ENCODE measurements at regions not wholly inside any gene's neighbourhood (a gene's known extent, or its start where the extent isn't known, plus 50 kb on each side); places are given as distances from the start of the nearest gene placed in this dataset.
"Not testable (repeated sequence)": the region's sequence is repeated elsewhere in the genome, so short reads cannot be mapped to it uniquely, and the experiment has no call there.

DNA sequence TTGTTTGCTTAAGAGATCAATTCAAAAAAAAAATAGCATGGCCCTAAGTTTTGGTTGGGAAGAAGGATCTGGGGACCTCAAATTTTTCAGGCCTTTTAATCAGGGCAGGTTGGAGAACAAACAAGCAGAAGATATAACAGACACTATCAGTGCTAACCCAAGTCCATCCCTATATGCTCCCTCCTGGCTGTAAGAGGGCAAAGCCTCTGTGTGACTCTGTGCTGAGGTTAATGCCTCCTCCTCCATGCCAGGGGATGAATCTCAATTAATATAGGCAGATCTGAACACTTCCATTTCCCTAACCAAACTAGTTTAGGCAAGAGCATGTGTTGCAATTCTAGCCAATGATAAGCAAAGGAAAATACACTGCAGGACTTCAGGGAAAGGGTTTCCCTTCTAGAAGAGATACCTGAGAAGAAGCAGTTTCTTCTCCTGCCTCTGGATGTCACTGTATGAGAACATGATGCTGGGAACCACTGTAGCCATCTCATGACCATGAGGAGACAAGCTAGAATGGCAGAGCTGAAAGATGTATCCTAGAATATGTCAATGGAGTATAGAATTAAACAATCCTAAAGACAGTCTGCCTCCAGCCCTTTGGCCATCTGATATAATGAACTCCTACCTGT, 76.0 kb downstream of the CHD9NB start:
- DNase-seq (ENCODE audit: low spot score) = peak; percentile 42

DNA sequence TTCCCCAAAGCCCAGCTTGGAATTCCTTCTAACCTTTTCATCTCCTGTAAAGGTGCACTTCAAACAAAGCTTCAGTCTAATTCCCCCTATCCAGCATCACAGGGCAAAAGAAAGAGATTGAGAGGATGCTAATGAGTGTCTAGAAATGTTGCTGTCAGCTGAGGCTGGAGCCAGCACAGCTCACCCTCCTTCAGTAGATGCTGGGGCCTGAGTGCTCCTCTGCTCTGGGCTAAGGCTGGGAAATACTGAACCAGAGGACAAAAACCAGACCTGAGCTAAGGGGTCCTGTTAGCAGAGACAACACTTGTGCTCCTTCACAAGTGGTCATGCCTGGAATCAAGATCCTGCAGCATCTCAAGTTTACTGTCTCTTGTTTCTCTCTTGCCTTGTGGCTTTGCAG, 85.0 kb downstream of the CHD9NB start:
- no peak for DNase-seq (ENCODE audit: low spot score)

GRCh38 chr16:52964290-52964689, 88.4 kb downstream of the CHD9NB start:
- no peak for DNase-seq (ENCODE audit: low spot score)

DNA sequence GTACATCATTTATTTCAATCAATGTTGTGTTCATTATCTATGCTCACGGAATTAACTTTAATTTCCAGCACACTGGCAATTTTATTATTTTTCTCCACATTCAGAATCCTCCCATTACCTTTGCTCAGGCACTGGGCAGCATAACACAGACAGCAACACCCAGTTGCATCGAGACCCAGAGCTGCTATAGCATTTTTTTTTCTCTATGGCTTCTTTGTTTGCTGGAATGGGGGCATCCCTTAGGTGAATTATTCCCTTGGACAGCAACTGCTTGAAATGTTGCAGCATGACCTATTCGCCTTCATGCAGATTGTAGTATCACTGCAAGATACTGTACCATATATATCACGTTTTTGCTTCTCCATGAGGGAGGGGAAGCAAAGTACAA, 88.8 kb downstream of the CHD9NB start:
- DNase-seq (ENCODE audit: low spot score) = no peak

DNA sequence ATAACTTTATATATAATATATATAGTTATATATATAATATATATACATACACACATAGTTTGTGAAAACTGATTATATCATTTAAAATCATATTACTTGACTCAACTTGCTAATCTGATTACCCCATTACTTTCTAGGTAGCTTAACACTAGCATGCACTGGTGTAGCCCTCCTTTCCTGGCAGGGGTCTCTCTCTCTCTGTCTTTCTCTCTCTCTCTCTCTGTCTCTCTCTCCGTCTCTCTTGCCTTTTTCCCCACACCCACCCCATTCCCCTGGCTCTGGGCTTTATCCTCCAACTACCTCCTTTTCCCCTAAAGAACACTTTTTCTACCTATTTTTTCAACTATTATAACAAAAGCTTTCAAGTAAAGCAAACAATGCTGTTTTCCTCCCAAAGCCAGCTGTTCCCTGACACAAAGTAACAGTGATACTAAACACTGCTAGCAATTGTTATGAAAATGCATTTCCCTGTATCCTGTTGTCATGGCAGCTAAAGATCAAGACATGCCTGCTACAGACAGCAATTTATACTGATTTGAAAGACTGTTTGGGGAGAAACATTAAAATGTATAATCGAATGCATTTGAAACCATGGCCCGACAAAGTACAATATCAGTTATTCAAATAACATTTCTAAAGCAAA, 89.4 kb downstream of the CHD9NB start:
- DNase-seq (ENCODE audit: low spot score) = no peak

DNA sequence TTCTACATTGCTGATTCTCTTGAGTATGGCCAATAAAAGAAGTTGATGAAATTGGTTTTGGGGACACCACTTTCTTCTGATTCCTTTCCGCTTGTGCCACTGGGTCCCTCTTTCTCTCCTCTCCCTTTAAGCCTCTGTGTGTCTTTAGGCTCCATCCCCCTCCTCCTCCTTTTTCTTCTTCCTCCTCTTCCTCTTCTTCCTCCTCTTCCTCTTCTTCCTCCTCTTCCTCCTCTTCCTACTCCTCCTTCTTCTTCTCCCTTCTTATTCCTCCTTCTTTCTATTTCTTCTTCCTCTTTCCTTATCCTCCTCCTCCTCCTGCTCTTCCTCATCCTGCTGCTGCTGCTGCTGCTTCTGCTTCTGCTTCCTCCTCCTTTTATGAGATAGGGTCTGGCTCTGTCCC, 93.7 kb downstream of the CHD9NB start:
- DNase-seq (ENCODE audit: low spot score) = no peak

DNA sequence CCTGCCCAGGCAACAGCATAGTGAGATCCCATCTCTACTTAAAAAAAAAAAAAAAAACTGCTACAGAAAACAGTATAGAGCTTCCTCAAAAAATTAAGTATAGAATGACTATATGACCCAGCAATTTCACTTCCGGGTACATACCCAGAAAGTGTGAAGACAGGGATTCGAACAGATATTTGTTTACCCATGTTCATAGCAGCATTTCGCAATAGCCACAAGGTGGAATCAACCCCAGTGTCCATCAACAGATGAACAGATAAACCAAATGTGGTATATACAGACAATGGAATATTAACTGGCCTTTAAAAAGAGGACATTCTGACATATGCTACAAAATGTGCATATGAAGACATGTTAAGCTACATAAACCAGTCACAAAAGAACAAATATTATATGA, 95.5 kb downstream of the CHD9NB start:
- DNase-seq (ENCODE audit: low spot score) = no peak

DNA sequence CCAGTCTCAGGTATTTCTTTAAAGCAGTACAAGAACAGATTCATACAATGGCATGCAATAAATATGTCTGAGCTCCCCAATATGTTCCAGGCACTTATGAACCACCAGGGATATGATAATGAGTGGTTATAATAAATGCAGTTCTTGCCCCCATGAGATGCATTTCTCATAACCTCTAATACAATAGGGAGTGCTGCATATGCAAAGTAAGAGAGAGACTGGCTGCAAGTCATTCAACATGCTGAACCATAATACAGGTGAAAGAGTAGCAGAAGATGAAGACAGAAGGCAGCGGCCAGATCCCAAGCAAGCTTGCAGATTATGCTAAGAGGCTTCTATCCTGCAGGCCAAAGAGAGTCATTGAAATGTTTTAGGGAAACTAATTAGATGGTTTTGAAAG, 96.7 kb downstream of the CHD9NB start:
- no peak for DNase-seq (ENCODE audit: low spot score)

GRCh38 chr16:52953215-52953614, 99.5 kb downstream of the CHD9NB start:
- no peak for DNase-seq (ENCODE audit: low spot score)

DNA sequence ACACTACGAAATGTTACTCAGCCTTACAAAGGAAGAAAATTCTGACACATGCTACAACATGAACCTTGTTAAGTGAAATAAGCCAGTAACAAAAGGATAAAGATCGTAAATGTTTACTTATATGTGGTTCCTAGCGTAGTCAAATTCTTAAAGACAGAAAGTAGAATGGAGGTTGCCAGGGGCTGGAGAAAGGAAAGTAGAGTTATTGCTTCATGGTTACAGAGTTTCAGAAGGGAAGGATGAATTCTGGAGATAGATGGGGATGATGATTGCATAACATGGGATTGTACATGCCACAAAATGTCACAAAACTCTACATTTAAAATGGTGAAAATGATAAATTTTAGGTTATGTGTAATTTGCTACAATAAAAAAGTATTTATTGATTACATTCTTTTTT, 103.8 kb downstream of the CHD9NB start:
- DNase-seq (ENCODE audit: low spot score) = no peak

GRCh38 chr16:52932321-52932720, 120.4 kb downstream of the CHD9NB start:
- no peak for DNase-seq (ENCODE audit: low spot score)

DNA sequence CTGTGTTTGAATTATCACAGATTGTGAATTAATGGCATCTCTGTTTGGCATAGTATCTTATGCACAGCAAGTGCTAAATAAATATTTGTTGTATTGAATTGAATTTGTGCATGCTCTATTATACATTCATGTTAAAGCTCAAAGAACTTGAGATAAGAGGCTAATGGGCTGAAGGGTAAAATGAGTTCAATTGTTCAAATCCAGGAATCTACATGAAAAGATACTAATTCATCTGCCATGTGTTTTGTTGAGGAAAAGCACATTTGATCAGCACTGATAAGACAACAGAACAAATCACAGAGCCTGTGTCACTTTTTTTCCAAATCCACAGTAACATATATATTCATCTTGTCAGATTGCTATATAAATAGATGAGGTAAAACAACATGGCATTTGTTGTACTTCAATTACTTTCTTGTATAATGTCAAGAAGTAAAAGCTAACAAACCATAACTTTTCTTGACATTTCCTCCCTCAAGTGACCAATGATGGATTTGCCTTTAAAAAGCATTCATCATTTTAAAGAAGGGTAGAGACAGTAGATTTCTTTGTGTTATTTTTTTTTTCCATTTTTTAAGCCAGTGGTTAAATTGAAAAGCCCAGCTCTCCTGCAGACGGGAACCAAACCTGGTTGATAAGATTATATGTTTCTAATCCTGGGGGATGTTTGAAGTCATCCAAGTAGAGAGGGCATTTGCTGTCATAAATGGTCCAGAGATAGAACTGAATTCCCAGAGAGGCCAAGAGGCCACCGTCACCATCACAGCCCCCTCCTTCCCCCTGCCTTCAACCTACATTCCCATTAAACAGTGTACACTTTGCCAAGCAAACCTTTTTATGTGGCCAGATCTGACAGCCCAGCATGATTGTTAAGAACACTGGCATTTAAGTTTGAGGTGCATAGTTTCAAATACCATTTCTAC, 123.0 kb downstream of the CHD9NB start:
- no peak for DNase-seq (ENCODE audit: low spot score)

DNA sequence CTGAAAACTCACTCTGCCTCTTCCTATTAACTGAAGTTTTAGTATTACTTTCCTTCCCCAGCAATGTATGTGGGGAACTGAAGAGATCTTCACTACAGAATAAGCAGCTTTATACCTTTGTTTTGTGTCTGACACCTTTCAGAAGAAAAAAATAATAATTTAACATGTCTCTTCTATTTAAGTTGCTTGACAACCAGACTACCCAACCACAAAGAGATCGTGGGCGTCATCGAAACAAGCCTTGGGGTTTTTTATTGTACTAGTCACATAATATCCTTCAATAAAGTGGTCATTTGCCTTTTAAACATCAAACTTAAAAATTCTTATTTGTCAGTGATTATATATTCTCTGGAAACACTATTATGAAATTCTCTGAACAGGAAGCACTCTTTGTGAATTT, 123.7 kb downstream of the CHD9NB start:
- no peak for DNase-seq (ENCODE audit: low spot score)

GRCh38 chr16:52925143-52925542, 127.6 kb downstream of the CHD9NB start:
- DNase-seq (ENCODE audit: low spot score) = no peak

- no peak for DNase-seq (ENCODE audit: low spot score)
These were observed 128.5 kb downstream of the CHD9NB start for GRCh38 chr16:52924162-52924561.

DNA sequence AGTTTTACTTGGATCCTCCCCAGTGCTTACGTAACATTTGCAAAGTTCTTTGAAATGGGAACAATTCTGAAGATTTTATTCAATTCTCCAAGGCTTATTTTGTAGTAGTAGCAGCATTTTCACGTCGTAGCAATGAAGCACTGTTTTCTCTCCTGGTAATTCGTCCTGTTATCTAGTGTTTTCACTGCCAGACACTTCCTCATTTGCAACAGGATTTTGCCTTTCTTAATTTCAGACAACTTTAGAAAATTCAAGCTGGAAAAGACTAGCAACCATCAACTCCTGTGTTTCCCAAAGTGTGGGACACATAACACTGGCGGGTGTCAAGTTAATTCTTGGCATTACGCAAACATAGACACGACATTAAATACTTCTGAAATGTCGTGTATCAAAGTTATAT, 131.6 kb downstream of the CHD9NB start:
- DNase-seq (ENCODE audit: low spot score) = no peak

GRCh38 chr16:52920331-52920730, 132.4 kb downstream of the CHD9NB start:
- DNase-seq (ENCODE audit: low spot score) = no peak

GRCh38 chr16:52914428-52914827, 138.3 kb downstream of the CHD9NB start:
- no peak for DNase-seq (ENCODE audit: low spot score)

DNA sequence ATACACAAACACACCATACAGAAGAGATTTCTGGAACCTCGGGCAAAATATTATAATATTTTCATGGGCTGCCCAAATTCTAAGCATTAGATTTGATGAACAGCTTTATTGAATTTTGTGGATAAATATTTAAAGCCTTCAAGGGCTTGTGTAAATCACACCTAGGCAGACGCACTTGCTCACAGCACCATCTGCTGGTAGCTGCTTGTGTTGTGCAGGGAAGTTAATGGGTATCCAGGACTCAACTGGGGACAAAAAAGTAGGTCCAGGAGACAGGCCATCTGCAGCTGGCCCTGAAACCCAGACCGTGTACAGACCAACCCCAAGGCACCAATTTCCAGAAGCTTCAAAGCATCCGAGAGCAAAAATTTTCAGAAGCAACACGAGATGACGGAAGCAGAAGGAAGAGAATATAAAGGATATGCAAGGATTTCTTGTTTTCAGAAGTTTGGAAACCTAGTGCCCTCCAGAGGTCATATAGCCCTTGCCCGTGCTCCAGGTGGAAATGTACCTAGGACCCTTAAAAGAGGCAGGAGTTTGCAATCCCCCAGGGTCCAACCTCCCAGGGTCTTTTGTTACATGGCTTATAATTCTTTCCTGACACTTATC, 140.0 kb downstream of the CHD9NB start:
- peak; percentile 73 for DNase-seq (ENCODE audit: low spot score)

DNA sequence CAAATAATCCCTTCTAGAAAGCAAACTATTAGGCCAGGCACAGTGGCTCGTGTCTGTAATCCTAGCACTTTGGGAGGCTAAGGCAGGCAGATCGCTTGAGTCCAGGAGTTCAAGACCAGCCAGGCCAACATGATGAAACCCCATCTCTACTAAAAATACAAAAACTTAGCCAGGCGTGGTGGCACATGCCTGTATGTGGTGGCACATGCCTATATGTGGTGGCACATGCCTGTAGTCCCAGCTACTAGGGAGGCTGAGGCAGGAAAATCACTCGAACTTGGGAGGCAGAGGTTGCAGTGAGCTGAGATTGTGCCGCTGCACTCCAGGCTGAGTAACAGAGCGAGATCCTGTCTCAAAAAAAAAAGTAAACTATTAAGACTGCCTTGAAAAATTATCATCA, 144.6 kb downstream of the CHD9NB start:
- DNase-seq (ENCODE audit: low spot score) = not testable (repeated sequence)

GRCh38 chr16:52906281-52906680, 146.4 kb downstream of the CHD9NB start:
- DNase-seq (ENCODE audit: low spot score) = no peak

GRCh38 chr16:52896478-52897164, 156.1 kb downstream of the CHD9NB start:
- DNase-seq (ENCODE audit: low spot score) = peak; percentile 12
